Nephron progenitor cell (in vitro differentiated cells): ENCODE measurements at regions not wholly inside any gene's neighbourhood (a gene's known extent, or its start where the extent isn't known, plus 50 kb on each side); places are given as distances from the start of the nearest gene placed in this dataset.
A peak's percentile ranks its signal among the peaks of the same experiment; 100 is the strongest.
"Not testable (repeated sequence)": the region's sequence is repeated elsewhere in the genome, so short reads cannot be mapped to it uniquely, and the experiment has no call there.

ENCODE experiments used
- DNase-seq: peaks from one replicate; pipeline ENCODE4 v3.0.0; 2021
- H3K27ac Mint-ChIP-seq: 2 replicates; pipeline ENCODE4 v1.8.0; 2021; ENCODE audit warnings: mild to moderate bottlenecking, moderate library complexity, mixed read lengths
- H3K27me3 Mint-ChIP-seq: 2 replicates; pipeline ENCODE4 v1.8.0; 2021; ENCODE audit warnings: mild to moderate bottlenecking, low read depth, mixed read lengths; ENCODE audit not compliant: poor library complexity
- H3K36me3 Mint-ChIP-seq: 2 replicates; pipeline ENCODE4 v1.8.0; 2021; ENCODE audit warnings: low read depth, mixed read lengths
- H3K4me1 Mint-ChIP-seq: 2 replicates; pipeline ENCODE4 v1.8.0; 2021; ENCODE audit warnings: mixed read lengths
- H3K4me3 Mint-ChIP-seq: 2 replicates; pipeline ENCODE4 v1.8.0; 2021; ENCODE audit warnings: mild to moderate bottlenecking, moderate library complexity, mixed read lengths
- H3K9me3 Mint-ChIP-seq: 2 replicates; pipeline ENCODE4 v1.8.0; 2021; ENCODE audit warnings: mild to moderate bottlenecking, moderate library complexity, mixed read lengths
- CTCF ChIP-seq: fragments of 200-600 bp; sonication (generic); IDR thresholded peaks from 2 replicates; pipeline ENCODE4 v1.5.0; 2021; ENCODE audit warnings: antibody characterized with exemption

DNA sequence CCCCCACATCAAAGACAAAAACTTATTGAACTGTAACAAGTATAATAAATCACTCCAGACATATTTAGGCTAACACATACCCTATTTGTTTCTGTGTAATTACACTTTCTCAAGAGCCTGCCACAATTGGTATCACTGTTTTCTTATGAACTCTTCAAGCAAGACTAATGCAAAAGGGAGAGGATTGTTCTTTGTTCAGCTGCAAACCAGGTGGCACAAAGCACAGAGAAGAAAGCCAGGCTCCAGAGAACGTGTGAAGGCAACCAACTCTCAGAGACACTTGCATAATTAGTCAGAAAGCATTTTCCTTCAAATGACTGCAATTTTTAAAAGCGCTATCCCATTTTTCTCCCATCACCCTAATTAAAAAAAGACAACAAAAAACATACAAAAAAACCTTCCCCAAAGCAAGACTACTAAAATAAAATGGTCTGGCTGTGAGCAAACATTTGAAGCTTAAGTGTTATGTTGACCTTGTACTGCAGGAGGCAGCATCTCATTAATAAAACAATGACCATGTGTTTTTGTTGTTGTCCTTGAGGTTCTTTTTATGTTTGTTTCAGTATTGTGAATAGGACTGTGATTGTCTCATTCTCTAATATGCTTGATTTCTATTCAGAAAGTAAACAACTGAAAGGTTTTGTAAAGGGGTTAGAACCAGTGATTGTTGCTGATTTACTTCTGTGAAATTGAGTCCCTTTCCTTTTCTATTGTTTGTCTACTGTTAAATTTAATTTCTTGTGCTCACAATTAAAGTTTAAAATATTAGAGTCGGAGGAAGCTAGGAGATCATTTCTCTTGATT, 452.7 kb upstream of the PDE3A start:
- TF ChIP-seq CTCF, result peak; percentile 52
- peak overlapping the region; percentile 58 for H3K27ac Mint-ChIP-seq
- H3K27me3 Mint-ChIP-seq, result no peaks in the 10 kb centered on the region
- peaks cover 2% of the 10 kb centered on the region for H3K9me3 Mint-ChIP-seq
- H3K36me3 Mint-ChIP-seq, result no peaks in the 10 kb centered on the region
- DNase-seq, result no peak
- H3K4me3 Mint-ChIP-seq, result peak overlapping the region; percentile 9
- peaks cover 44% of the 10 kb centered on the region for H3K4me1 Mint-ChIP-seq

DNA sequence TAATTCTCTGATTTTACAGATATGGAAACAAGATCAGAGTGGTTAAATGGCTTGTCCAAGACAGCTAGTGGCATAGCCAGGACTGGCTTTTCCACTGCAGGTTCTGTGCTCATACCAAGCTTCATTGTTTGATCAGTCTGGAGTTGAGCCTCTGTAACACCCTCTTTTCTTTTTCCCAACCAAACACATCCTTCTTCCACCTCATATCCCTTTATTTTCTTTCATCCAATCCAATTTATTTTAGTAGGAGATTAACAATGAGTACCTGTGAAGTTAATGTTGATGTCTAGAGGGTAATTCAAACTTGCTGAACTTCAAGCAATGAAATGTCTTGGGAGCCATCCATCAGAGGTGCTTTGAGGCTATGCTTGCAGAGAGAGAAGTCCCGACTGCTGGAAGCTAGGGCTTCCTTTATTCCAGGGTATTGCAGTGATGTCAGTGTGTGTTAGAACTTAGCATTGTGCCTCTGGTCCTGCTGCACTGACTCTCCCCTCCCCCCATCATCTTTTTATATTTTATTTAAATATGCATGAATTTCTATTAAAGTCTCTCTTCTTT, 452.1 kb upstream of the PDE3A start:
- Mint-ChIP-seq H3K9me3 (peaks cover 3% of the 10 kb centered on the region), H3K27ac (peak overlapping the region; percentile 79), H3K27me3 (no peaks in the 10 kb centered on the region), H3K36me3 (no peaks in the 10 kb centered on the region), H3K4me1 (peaks cover 44% of the 10 kb centered on the region), H3K4me3 (no peak overlapping the region)
- no peak for DNase-seq
- TF ChIP-seq CTCF, result no peak

DNA sequence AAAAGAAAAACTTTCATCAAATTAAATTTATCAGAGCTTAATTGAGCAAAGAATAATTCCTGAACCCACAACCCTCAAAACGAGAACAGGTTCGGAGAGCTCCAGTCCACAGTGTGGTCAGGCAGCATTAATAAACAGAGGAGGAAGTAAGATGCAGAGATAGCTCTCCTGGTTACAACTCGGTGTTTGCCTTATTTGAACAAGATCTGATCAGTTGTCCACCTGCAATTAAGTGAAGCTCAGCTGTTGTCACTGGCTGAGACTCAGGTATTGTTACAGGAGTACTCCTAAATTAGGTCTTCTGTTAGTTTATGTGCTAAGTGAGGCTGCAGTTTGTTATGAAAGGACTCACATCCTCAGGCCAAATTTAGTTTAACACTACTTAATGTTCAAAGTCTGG, 451.4 kb upstream of the PDE3A start:
- Mint-ChIP-seq H3K4me1 (peaks cover 44% of the 10 kb centered on the region), H3K4me3 (no peak overlapping the region), H3K27me3 (no peaks in the 10 kb centered on the region), H3K36me3 (no peaks in the 10 kb centered on the region), H3K9me3 (peaks cover 9% of the 10 kb centered on the region), H3K27ac (peak overlapping the region; percentile 50)
- TF ChIP-seq CTCF, result no peak
- no peak for DNase-seq

DNA sequence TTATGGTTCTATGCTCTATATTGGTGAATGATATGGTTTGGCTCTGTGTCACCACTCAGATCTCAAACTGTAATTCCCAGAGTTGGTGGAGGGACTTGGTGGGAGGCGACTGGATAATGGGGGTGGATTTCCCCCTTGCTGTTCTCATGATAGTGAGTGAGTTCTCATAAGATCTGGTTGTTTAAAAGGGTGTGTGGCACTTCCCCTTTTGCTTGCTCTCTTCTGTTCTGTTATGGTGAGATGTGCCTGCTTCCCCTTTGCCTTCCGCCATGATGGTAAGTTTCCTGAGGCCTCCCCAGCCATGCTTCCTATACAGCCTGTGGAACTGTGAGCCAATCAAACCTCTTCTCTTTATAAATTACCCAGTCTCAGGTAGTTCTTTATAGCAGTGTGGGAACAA, 446.6 kb upstream of the PDE3A start:
- Mint-ChIP-seq H3K9me3 (peaks cover 18% of the 10 kb centered on the region), H3K4me1 (peaks cover 16% of the 10 kb centered on the region)
- H3K27me3 Mint-ChIP-seq, DNase-seq, H3K4me3 Mint-ChIP-seq, H3K27ac Mint-ChIP-seq, H3K36me3 Mint-ChIP-seq: not testable (repeated sequence)

DNA sequence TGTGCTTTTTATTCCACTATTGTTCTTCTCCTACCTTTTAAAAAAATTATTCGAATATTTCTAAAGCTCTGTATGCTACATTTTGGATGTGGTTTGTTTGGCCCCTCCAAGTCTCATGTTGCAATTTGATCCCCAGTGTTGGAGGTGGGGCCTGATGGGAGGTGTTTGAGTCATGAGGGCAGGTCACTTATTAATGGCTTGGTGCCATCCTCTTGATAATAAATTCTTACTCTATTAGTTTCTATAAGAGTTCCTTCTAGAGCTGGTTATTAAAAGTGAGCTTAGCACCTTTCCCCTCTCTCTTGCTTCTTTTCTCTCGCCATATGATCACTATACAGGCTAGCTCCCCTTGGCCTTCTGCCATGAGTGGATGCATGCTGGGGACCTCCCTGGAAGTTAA, 445.6 kb upstream of the PDE3A start:
- peaks cover 11% of the 10 kb centered on the region for H3K4me1 Mint-ChIP-seq
- H3K27me3 Mint-ChIP-seq, result peaks cover 2% of the 10 kb centered on the region
- H3K27ac Mint-ChIP-seq, result no peak overlapping the region
- H3K9me3 Mint-ChIP-seq, result peaks cover 18% of the 10 kb centered on the region
- no peak for TF ChIP-seq CTCF
- H3K36me3 Mint-ChIP-seq, result no peaks in the 10 kb centered on the region
- no peak overlapping the region for H3K4me3 Mint-ChIP-seq
- DNase-seq, result no peak

DNA sequence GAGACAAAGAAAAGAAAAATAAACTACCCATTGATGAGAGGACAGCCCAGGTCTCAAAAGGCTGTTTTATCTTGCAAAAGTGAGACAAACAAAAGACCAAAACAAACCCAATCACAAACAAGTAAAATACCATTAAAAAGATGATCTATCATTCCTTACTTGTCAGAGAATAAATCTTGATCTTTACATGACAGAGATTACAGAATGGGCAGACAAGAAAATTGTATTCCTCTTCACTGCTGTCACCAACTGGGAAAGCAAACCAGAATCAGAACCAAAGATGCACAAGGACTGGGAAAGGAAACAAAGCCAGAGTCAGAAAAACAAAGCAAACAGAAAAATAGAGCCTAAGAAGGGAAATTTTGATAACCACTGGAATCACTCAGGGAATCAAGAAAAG, 444.0 kb upstream of the PDE3A start:
- no peak for TF ChIP-seq CTCF
- peak overlapping the region; percentile 68 for H3K27ac Mint-ChIP-seq
- peaks cover 11% of the 10 kb centered on the region for H3K4me1 Mint-ChIP-seq
- H3K4me3 Mint-ChIP-seq, result no peak overlapping the region
- DNase-seq, result no peak
- H3K27me3 Mint-ChIP-seq, result peaks cover 2% of the 10 kb centered on the region
- H3K9me3 Mint-ChIP-seq, result peaks cover 18% of the 10 kb centered on the region
- H3K36me3 Mint-ChIP-seq, result no peaks in the 10 kb centered on the region
